IgD-negative memory B cell (primary cell): ENCODE measurements at regions not wholly inside any gene's neighbourhood (a gene's known extent, or its start where the extent isn't known, plus 50 kb on each side); places are given as distances from the start of the nearest gene placed in this dataset.

Experiments used
- H3K27ac Mint-ChIP-seq, 3 donors: one replicate each; pipeline ENCODE4 v1.8.0; 2020 to 2022; ENCODE audit warnings: mild to moderate bottlenecking in 3 of 3, mixed read lengths in 3 of 3, moderate library complexity in 1 of 3
- H3K27me3 Mint-ChIP-seq: one replicate; pipeline ENCODE4 v1.8.0; 2021; ENCODE audit warnings: mixed read lengths
- H3K36me3 Mint-ChIP-seq: one replicate; pipeline ENCODE4 v1.8.0; 2020; ENCODE audit warnings: mild to moderate bottlenecking, mixed read lengths
- H3K4me1 Mint-ChIP-seq, 3 donors: one replicate each; pipeline ENCODE4 v1.8.0; 2020 to 2022; ENCODE audit warnings: mixed read lengths in 3 of 3, mild to moderate bottlenecking in 1 of 3
- H3K4me3 Mint-ChIP-seq, 4 donors: one replicate each; pipeline ENCODE4 v1.8.0; 2020 to 2022; ENCODE audit warnings: mild to moderate bottlenecking in 4 of 4, mixed read lengths in 4 of 4, moderate library complexity in 3 of 4
- H3K9me3 Mint-ChIP-seq, 3 donors: one replicate each; pipeline ENCODE4 v1.8.0; 2020 to 2021; ENCODE audit warnings: mixed read lengths in 3 of 3, mild to moderate bottlenecking in 1 of 3

GRCh38 chr1:38533772-38534472 is 325.6 kb downstream of the RRAGC start:
- no peaks in the 10 kb centered on the region for H3K36me3 Mint-ChIP-seq
- H3K4me1 Mint-ChIP-seq: peaks cover 0 to 2% (median 0%) of the 10 kb centered on the region in 3 donors
- no peak overlapping the region for H3K27ac Mint-ChIP-seq

DNA sequence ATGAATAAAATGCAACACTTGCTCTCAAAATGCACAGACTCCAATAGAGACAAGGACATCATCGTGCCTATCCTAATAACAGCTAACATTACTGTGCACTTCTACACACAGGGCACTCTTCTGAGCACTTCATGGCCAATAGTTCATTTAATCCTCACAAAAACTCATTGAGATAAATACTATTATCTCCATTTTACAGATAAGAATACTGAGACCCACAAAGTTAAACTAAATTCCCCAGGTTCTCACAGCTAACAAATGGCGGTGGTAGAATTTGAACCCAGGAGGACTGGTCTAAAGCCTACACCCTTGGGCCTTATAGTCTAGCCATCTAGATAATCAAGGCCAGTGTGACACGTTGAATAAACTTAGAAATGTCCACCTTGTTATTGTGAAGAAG is 328.6 kb downstream of the RRAGC start:
- Mint-ChIP-seq H3K36me3 (no peaks in the 10 kb centered on the region), H3K4me3 (no peak overlapping the region), H3K9me3 (no peaks in the 10 kb centered on the region), H3K27me3 (peaks cover 5% of the 10 kb centered on the region), H3K4me1 (peaks cover 12 to 16% (median 14%) of the 10 kb centered on the region in 3 donors), H3K27ac (no peak overlapping the region)

More at GRCh38 chr1:38533772-38534472, 325.6 kb downstream of the RRAGC start:
- Mint-ChIP-seq H3K27me3 (peaks cover 5% of the 10 kb centered on the region), H3K4me3 (no peak overlapping the region), H3K9me3 (no peaks in the 10 kb centered on the region)

DNA sequence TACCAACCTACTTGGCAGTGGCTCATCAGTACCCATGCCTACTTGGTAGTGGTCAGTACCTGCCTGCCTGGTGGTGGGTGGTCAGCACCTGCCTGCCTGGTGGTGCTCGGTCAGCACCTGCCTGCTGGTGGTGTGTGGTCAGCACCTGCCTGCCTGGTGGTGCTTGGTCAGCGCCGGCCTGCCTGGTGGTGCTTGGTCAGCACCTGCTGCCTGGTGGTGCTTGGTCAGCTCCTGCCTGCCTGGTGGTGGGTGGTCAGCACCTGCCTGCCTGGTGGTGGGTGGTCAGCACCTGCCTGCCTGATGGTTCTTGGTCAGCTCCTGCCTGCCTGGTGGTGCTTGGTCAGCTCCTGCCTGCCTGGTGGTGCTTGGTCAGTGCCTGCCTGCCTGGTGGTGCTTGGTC is 329.6 kb downstream of the RRAGC start:
- H3K9me3 Mint-ChIP-seq: no peaks in the 10 kb centered on the region

GRCh38 chr1:38529391-38529790 is 330.2 kb downstream of the RRAGC start:
- peak overlapping the region in 1 of 3 donors; percentile 7 for H3K27ac Mint-ChIP-seq
- no peaks in the 10 kb centered on the region for H3K36me3 Mint-ChIP-seq
- H3K27me3 Mint-ChIP-seq: peaks cover 5% of the 10 kb centered on the region
- no peak overlapping the region for H3K4me3 Mint-ChIP-seq
- H3K9me3 Mint-ChIP-seq: no peaks in the 10 kb centered on the region
- H3K4me1 Mint-ChIP-seq: peaks cover 12 to 16% (median 14%) of the 10 kb centered on the region in 3 donors

More for the DNA sequence above, 329.6 kb downstream of the RRAGC start:
- Mint-ChIP-seq H3K4me3 (no peak overlapping the region), H3K4me1 (peaks cover 12 to 16% (median 14%) of the 10 kb centered on the region in 3 donors), H3K36me3 (no peaks in the 10 kb centered on the region), H3K27me3 (peaks cover 5% of the 10 kb centered on the region), H3K27ac (no peak overlapping the region)

GRCh38 chr1:38528623-38529022 is 330.9 kb downstream of the RRAGC start:
- no peaks in the 10 kb centered on the region for H3K36me3 Mint-ChIP-seq

GRCh38 chr1:38527373-38527966 is 332.1 kb downstream of the RRAGC start:
- no peaks in the 10 kb centered on the region for H3K36me3 Mint-ChIP-seq
- H3K9me3 Mint-ChIP-seq: peaks cover 0 to 4% (median 2%) of the 10 kb centered on the region in 3 donors
- peak overlapping the region; percentile 18 to 95 (median 54) for H3K27ac Mint-ChIP-seq
- peaks cover 12 to 16% (median 14%) of the 10 kb centered on the region in 3 donors for H3K4me1 Mint-ChIP-seq
- peak overlapping the region; percentile 58 to 85 (median 64) for H3K4me3 Mint-ChIP-seq
- H3K27me3 Mint-ChIP-seq: peaks cover 5% of the 10 kb centered on the region

More at GRCh38 chr1:38528623-38529022, 330.9 kb downstream of the RRAGC start:
- Mint-ChIP-seq H3K27me3 (peaks cover 5% of the 10 kb centered on the region), H3K27ac (peak overlapping the region in 2 of 3 donors; percentile 68 to 77), H3K4me3 (no peak overlapping the region), H3K9me3 (no peaks in the 10 kb centered on the region), H3K4me1 (peaks cover 12 to 16% (median 14%) of the 10 kb centered on the region in 3 donors)

GRCh38 chr1:38526046-38526445 is 333.5 kb downstream of the RRAGC start:
- Mint-ChIP-seq H3K4me1 (peaks cover 12 to 16% (median 14%) of the 10 kb centered on the region in 3 donors), H3K9me3 (peaks cover 0 to 4% (median 2%) of the 10 kb centered on the region in 3 donors), H3K4me3 (no peak overlapping the region), H3K27me3 (peaks cover 5% of the 10 kb centered on the region), H3K36me3 (no peaks in the 10 kb centered on the region), H3K27ac (no peak overlapping the region)

- Mint-ChIP-seq H3K27ac (no peak overlapping the region), H3K4me1 (peaks cover 12 to 16% (median 14%) of the 10 kb centered on the region in 3 donors), H3K36me3 (no peaks in the 10 kb centered on the region), H3K4me3 (no peak overlapping the region), H3K27me3 (peaks cover 5% of the 10 kb centered on the region), H3K9me3 (peaks cover 0 to 4% (median 2%) of the 10 kb centered on the region in 3 donors)
Observed at GRCh38 chr1:38525343-38526043, 334.1 kb downstream of the RRAGC start.

GRCh38 chr1:38524025-38524641 is 335.4 kb downstream of the RRAGC start:
- no peaks in the 10 kb centered on the region for H3K36me3 Mint-ChIP-seq
- H3K4me3 Mint-ChIP-seq: no peak overlapping the region
- peaks cover 5% of the 10 kb centered on the region for H3K27me3 Mint-ChIP-seq
- H3K9me3 Mint-ChIP-seq: peaks cover 0 to 4% (median 2%) of the 10 kb centered on the region in 3 donors
- H3K27ac Mint-ChIP-seq: no peak overlapping the region
- H3K4me1 Mint-ChIP-seq: peaks cover 12 to 16% (median 14%) of the 10 kb centered on the region in 3 donors

DNA sequence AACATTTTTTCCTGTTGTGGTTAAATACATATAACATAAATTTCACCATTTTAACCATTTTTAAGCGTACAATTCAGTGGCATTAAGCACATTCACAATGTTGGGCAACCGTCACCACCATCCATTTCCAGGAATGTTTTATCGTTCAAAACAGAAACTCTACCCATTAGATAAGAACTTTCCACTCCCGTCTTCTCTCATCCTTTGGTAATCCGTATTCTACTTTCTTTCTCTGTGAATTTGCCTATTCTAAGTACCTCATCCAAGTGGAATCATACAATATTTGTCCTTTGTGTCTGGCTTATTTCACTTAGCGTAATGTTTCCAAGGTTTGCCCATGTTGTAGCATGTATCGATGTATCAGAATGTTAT is 336.0 kb downstream of the RRAGC start:
- Mint-ChIP-seq H3K27me3 (peaks cover 5% of the 10 kb centered on the region), H3K27ac (no peak overlapping the region), H3K36me3 (no peaks in the 10 kb centered on the region), H3K4me3 (no peak overlapping the region), H3K9me3 (peaks cover 0 to 4% (median 2%) of the 10 kb centered on the region in 3 donors), H3K4me1 (peaks cover 12 to 14% (median 14%) of the 10 kb centered on the region in 3 donors)

- H3K27ac Mint-ChIP-seq: no peak overlapping the region
- peaks cover 11 to 14% (median 12%) of the 10 kb centered on the region in 3 donors for H3K4me1 Mint-ChIP-seq
- H3K9me3 Mint-ChIP-seq: peaks cover 0 to 4% (median 2%) of the 10 kb centered on the region in 3 donors
- no peaks in the 10 kb centered on the region for H3K36me3 Mint-ChIP-seq
- no peak overlapping the region for H3K4me3 Mint-ChIP-seq
- H3K27me3 Mint-ChIP-seq: peaks cover 5% of the 10 kb centered on the region
Observed at GRCh38 chr1:38522915-38523567, 336.5 kb downstream of the RRAGC start.

- Mint-ChIP-seq H3K27me3 (no peaks in the 10 kb centered on the region), H3K9me3 (no peaks in the 10 kb centered on the region), H3K36me3 (peaks cover 1% of the 10 kb centered on the region), H3K27ac (no peak overlapping the region), H3K4me3 (no peak overlapping the region), H3K4me1 (no peaks in the 10 kb centered on the region)
Observed at GRCh38 chr1:38516560-38516959, 343.0 kb downstream of the RRAGC start.

GRCh38 chr1:38512789-38513188 is 346.8 kb downstream of the RRAGC start:
- H3K9me3 Mint-ChIP-seq: no peaks in the 10 kb centered on the region
- H3K4me3 Mint-ChIP-seq: no peak overlapping the region
- peaks cover 19% of the 10 kb centered on the region for H3K27me3 Mint-ChIP-seq
- H3K36me3 Mint-ChIP-seq: peaks cover 1% of the 10 kb centered on the region
- no peak overlapping the region for H3K27ac Mint-ChIP-seq
- no peaks in the 10 kb centered on the region for H3K4me1 Mint-ChIP-seq

DNA sequence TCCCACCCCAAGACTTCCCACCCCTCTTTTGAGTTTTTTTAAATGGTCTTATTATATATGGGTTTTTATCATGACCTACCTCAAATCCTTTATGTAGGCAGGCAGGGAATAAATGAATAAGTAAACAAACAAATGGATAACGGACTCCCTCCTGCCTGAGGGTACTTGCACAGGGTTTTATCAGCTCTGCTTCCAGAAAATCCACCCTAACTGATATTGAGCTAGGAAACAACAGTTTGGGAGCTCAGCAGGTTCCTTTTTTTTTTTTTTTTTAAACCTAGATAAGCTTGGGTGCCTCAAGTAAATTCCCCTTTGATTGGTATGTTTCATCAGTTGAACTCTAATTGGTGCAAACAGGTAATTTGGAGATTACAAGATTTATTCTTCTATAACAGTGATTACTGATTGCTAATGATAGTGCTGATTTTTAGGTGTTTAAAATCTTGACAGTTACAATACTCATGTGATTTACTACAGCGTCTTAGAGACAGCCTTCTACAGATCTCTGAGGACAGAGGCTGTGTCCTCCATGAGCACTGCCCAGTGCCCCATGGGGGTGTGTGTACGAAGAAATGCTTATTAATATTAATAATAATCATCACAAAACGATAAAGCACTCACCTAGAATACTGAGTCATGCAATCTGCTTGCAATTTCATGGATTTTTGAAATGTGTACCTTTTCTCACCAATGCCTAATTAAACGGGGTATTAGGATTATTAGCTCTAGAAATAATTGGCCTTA is 347.4 kb downstream of the RRAGC start:
- peaks cover 19% of the 10 kb centered on the region for H3K27me3 Mint-ChIP-seq
- no peak overlapping the region for H3K4me3 Mint-ChIP-seq
- no peaks in the 10 kb centered on the region for H3K4me1 Mint-ChIP-seq
- H3K27ac Mint-ChIP-seq: no peak overlapping the region
- no peaks in the 10 kb centered on the region for H3K9me3 Mint-ChIP-seq
- peaks cover 1% of the 10 kb centered on the region for H3K36me3 Mint-ChIP-seq
